GM18505 (cell line): ENCODE measurements at regions not wholly inside any gene's neighbourhood (a gene's known extent, or its start where the extent isn't known, plus 50 kb on each side); places are given as distances from the start of the nearest gene placed in this dataset.

Source experiments
- ATAC-seq: cut with Tn5 transposase; IDR thresholded peaks from one replicate; pipeline ENCODE4 v1.9.1; 2021; ENCODE audit not compliant: unreplicated experiment
- POLR2A ChIP-seq: IDR thresholded peaks from 4 replicates; pipeline ENCODE4 v1.6.1; 2011; ENCODE audit warnings: borderline replicate concordance; ENCODE audit not compliant: insufficient read depth, insufficient read length; ENCODE audit errors: extremely low read depth

- no peak for ATAC-seq
- TF ChIP-seq POLR2A, result no peak
Observed at GRCh38 chr1:93815366-93816110, 63.5 kb downstream of the DNTTIP2 start.

DNA sequence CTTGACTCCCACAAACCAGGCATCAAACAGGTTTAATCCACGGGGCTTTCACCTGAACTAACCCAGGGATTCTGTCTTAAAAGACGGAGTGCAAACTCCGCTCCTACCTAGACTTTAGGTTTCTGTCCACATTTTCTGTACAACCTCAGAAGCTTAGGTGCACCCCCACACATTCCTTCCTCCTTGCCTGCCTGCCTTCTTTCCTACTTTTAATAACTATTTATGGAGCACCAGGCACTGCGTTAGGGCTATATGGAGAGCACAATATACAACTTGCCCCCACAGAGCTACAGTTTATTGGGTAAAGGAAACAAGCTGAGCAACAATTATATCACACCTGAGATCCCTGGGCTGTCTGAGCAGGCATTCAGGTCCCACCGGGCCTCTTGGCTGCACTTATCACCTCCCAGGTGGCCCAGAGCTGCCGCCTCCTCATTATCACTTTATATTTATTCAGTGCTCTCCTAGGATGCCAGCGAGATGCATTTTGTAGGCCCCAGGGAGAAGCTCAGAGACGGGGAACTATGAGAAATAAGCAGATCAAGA lies 64.1 kb downstream of the DNTTIP2 start:
- ATAC-seq, result no peak
- no peak for TF ChIP-seq POLR2A

- TF ChIP-seq POLR2A, result no peak
- no peak for ATAC-seq
Observed at GRCh38 chr1:93814059-93814794, 64.8 kb downstream of the DNTTIP2 start.

GRCh38 chr1:93813076-93813475 lies 65.9 kb downstream of the DNTTIP2 start:
- ATAC-seq, result no peak
- no peak for TF ChIP-seq POLR2A

- no peak for TF ChIP-seq POLR2A
- no peak for ATAC-seq
Observed at GRCh38 chr1:93811326-93812065, 67.5 kb downstream of the DNTTIP2 start.

DNA sequence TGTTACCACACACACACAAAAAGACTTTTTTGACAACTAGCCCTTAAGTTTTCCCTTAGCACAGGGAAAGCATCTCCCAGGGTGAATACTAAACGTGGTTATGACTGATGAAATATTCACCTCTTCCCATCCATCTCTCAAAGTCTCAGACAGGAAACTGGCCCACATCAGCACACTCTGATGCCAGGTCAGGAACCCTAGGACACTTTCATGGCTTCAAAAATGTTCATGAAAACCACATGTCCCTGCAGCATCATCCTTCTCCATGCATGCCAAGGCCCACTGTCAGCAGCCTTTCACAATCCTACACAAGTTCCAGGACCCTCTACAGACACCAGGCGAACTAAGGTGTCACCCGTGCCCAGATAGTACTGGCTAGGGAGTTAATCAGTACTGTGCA lies 68.7 kb downstream of the DNTTIP2 start:
- no peak for ATAC-seq
- no peak for TF ChIP-seq POLR2A

DNA sequence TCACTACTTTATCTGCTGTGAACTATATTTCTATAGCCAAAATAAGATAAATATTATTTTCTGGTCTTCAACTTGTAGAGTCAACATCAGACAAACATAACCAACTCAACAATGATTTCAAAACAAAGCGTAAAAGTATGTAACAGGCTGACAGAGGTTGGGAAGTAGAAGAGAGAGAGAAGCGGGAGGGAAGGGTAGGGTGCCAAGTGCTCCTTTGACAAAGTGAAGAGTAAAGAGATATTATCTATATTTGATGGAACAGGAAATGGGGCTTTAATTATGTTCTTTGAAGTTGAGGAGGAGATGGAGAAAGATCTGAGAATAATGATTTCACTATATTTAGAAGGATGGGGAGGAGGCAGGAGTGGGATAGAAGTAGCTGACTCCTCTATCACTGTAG lies 70.1 kb downstream of the DNTTIP2 start:
- ATAC-seq, result no peak
- no peak for TF ChIP-seq POLR2A

GRCh38 chr1:93807311-93807930 lies 71.6 kb downstream of the DNTTIP2 start:
- no peak for ATAC-seq
- TF ChIP-seq POLR2A, result no peak

DNA sequence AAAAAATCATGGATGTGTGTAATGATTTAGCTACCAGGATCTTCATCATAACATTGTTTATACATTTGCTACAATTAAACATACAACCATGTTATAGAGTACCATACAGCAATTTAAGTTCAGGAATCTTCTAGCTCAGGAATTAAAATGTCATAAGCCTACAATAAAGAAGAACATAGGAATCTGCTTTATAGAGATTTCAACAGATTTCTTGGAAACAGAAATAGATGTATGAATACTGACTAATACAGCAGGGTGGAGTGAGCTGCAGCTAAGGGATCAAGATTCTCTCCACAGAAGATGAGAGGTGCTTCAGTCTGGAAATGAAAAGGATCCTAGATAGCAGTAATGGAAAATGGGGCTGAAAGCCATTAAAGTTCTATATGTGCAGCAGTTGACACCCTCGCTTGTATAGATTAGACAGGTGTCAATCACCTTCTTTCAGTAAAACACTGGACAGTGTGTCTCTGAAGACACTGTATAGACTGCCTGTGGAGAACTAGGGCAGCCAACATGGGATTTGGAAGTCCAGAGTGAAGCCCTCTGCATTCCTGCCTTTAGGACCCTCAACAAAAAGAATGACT lies 73.9 kb downstream of the DNTTIP2 start:
- TF ChIP-seq POLR2A, result no peak
- ATAC-seq, result no peak

DNA sequence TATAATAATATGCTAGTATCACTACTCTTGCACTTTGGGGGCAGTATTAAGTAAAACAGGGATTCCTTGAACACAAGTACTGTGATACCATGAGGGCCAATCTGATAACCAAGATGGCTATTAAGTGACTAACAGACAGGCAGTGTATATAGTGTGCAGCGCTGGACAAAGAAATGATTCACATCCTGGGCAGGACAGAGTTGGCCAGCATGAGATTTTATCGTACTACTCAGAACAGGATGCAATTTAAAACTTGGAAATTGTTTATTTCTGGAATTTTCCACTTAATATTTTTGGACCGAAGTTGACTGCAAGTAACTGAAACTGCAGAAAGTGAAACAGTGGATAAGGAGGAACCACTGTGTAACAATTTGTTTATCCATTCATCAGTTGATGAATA lies 74.6 kb downstream of the DNTTIP2 start:
- ATAC-seq, result no peak
- no peak for TF ChIP-seq POLR2A

DNA sequence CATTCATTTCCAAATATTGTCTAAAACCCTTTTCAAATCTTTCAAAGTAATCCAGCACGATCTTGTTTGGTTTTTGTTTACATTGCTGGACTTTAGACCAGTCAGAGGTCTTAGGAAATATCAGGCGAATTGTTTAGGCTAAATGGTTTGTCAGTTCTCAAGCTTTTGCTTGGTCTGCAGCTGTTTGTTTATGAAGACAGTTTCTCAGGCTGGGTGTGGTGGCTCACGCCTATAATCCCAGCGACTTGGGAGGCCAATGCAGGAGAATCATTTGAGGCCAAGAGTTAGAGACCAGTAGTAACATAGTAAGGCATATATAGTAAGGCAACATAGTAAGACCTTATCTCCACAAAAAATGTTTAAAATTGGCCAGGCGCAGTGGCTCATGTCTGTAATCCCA lies 77.5 kb downstream of the DNTTIP2 start:
- no peak for TF ChIP-seq POLR2A
- no peak for ATAC-seq

- no peak for ATAC-seq
- no peak for TF ChIP-seq POLR2A
Observed at GRCh38 chr1:93800856-93801255, 78.2 kb downstream of the DNTTIP2 start.

GRCh38 chr1:93798291-93798690 lies 80.7 kb downstream of the DNTTIP2 start:
- no peak for TF ChIP-seq POLR2A
- ATAC-seq, result no peak
